OCI-M1 (cell line): ENCODE measurements at regions not wholly inside any gene's neighbourhood (a gene's known extent, or its start where the extent isn't known, plus 50 kb on each side); places are given as distances from the start of the nearest gene placed in this dataset.
"Not testable (repeated sequence)": the region's sequence is repeated elsewhere in the genome, so short reads cannot be mapped to it uniquely, and the experiment has no call there.

ENCODE experiments used
- DNase-seq: peaks from one replicate; lab custom pipeline; 2025; lab: John Stamatoyannopoulos, UW

GRCh38 chr1:29626726-29627125 lies 390.4 kb downstream of the PTPRU start:
- no peak for DNase-seq

DNA sequence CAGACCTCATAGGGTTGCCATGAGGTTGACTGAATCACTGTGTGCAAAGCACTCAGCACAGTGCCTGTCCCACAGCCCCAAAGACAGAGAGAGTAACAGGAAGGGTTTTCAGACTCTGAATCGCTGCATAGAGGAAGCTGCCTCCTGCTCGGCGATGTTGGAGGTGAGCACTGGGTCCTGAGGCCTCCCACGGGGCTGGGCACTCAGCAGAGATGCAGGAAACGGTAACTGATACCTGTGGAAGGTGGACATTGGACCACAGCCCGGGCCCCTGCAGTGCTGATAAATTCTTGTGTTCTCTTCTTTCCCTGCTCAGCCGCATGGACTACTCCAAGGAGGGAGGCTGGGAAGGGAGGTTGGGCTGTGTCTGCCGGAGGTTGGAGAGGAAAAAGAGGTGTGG lies 389.7 kb downstream of the PTPRU start:
- DNase-seq: no peak

DNA sequence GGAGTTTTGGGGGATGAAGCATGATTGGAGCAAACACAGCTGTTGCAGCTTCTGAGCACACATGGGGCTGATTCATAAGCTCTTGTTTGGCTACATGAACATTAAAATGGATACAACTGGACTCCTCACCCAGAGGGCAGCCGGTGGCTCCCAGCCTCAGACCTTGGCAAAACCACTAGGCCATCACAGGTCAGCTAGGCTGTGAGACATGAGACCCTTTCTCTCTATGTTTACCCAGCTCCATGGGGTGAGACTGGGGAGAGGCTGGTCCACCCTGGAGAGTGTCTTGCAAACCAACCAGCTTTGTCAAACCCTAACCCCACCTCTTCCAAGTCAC lies 388.7 kb downstream of the PTPRU start:
- DNase-seq: no peak

DNA sequence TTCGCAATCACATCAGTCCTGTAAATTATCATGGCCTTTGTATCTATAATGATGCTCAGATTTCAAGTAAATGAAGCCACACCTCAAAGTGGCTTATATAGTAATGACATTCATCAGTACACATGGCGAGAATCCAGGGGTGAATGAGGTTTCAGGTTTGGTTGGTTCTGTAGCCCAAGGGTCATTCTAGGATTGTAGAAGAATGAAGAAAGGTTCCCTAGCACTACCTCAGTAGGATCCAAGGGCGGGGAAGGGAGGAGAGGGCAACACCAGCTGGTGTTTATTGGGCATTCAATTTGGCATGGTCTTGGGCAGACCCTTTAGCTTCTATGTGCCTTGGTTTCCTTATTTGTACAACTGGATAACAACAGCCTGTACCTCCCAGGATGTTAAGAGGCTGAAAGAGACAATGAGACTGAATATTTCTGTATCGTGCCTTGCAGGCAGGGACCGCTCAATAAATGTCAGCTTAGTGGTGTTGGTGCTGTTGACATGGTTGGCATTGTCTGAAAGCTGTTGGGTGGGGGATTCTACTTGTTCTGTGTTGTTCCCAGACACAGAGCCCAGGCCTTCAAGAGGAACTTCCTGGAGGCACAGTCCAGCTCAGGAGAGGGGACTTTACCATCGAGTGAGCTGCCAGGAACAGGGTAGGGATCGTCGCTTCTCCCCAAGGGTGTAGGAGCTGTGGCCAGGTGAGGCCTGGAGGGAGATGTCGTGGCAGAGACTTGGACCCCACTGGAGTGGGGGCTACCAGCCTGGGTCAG lies 388.2 kb downstream of the PTPRU start:
- no peak for DNase-seq

DNA sequence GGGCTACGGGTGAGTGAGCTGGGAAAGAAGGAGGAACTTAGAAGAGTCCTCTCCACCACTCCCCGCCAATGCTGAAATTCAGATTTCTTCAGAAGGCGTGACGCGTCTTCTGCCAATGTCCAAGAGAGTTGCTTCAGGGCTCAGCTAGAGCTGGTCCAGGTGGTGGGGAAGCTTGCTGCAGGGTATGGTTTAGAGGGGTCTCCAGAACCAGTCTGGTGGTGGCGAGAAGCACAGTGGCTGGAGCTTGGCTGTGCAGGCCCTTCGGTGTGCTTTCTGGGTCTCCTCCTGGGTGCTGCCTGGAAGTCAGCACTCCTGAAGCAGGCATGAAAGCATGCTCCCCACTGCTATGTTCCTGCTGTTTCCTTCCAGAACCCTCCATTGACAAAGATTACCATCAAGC lies 387.2 kb downstream of the PTPRU start:
- no peak for DNase-seq

- no peak for DNase-seq
These were observed 385.6 kb downstream of the PTPRU start for GRCh38 chr1:29621826-29622435.

- DNase-seq: no peak
These were observed 384.3 kb downstream of the PTPRU start for GRCh38 chr1:29620631-29621030.

DNA sequence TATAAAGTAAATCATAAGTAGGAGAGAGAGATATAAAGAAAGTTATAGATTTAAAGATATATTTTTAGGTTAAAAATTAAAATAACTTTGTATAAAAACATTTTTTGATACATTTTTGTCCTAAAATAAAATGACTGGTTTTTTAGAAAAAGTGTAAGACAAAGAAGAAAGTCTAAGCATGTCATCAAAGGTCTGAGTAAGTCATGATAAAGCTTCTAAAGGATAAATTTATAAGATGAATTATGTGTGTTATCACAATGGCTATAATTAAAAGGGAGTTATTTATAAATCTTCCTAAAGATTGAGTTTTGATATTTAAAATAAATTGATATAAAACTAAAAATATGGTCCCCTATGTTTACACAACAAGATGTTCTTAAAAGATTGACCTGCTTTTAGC lies 370.9 kb downstream of the PTPRU start:
- DNase-seq: no peak

- DNase-seq: not testable (repeated sequence)
These were observed 368.5 kb downstream of the PTPRU start for GRCh38 chr1:29604796-29605195.

GRCh38 chr1:29603622-29604021 lies 367.3 kb downstream of the PTPRU start:
- no peak for DNase-seq

GRCh38 chr1:29602203-29602602 lies 365.9 kb downstream of the PTPRU start:
- no peak for DNase-seq

GRCh38 chr1:29601021-29601420 lies 364.7 kb downstream of the PTPRU start:
- no peak for DNase-seq

GRCh38 chr1:29599826-29600225 lies 363.5 kb downstream of the PTPRU start:
- DNase-seq: no peak

GRCh38 chr1:29599071-29599470 lies 362.7 kb downstream of the PTPRU start:
- DNase-seq: no peak

DNA sequence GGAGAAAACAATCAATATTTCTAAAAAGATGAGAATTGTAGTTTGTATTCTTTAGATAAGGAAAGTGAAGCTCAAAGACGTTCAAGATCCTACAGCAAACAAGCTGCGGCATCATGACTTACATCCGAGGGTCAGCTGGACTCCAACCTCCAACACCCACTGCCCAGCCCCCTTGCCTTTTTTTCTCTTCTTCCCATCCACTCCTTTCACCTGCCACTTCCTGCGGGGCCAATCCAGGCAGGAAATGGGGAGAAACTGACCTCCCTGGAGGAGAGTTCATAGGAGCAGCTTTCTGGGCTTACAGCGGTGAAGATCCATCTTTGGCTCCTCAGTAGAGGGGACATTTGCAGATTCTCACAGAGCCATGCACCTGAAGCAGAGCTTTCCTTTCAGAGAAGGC lies 361.5 kb downstream of the PTPRU start:
- DNase-seq: no peak

GRCh38 chr1:29593601-29594382 lies 357.5 kb downstream of the PTPRU start:
- DNase-seq: no peak

GRCh38 chr1:29592731-29593130 lies 356.4 kb downstream of the PTPRU start:
- DNase-seq: no peak

DNA sequence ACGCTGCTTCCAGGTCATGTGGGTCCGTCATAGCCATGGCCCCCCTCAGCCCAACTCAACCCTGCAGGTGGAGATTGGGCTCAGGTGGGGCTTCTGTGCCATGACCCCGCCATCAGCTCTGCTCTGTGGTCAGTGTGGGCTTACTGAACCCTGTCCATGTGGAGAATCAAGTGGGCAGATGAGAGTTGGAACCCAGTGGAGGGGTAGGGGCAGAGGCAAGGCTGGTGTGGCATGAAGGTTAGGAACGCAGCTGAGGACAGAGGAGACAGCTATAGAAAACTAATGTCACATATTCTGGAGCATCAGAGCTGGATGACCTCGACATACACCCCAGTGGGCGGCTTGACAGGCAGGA lies 355.9 kb downstream of the PTPRU start:
- DNase-seq: no peak

DNA sequence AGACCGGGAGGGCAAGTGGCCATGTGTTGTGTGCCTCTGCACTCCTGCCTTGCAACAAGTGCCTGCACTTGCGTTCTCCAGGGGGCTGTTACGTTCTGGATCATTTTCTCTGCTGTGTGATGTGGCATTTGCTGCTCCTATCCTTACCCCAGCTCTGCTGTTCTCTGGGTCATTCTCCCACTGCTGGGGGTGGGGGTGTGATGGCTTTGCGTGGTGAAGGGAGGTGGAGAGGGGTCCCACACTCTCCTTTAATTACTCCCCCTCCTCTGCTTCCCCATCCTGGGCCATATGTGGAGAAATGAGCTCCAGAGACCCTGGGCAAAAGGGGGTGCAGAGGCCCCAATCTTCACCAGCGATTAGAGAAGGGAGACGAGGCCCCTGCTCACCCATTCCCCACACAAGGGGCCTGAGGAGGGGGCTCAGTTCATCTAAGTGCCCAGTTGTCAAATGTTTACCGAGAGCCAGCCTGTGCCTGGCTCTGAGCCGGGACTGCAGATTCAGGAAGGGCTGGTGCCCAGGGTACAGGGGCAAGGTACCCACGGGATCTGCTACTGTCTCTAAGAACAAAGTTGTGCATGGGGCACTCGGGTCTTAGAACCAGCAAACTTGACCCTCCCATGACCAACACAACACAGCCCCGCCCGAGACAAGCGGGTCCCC lies 355.4 kb downstream of the PTPRU start:
- DNase-seq: no peak

- DNase-seq: no peak
These were observed 354.6 kb downstream of the PTPRU start for GRCh38 chr1:29590583-29591565.

GRCh38 chr1:29589716-29590115 lies 353.4 kb downstream of the PTPRU start:
- DNase-seq: not testable (repeated sequence)
